HG02678 (cell line): ENCODE measurements at regions not wholly inside any gene's neighbourhood (a gene's known extent, or its start where the extent isn't known, plus 50 kb on each side); places are given as distances from the start of the nearest gene placed in this dataset.

Experiments used
- ATAC-seq: cut with Tn5 transposase; IDR thresholded peaks from one replicate; pipeline ENCODE4 v1.9.1; 2021; ENCODE audit warnings: mild to moderate bottlenecking, moderate library complexity; ENCODE audit not compliant: unreplicated experiment

GRCh38 chr1:188463919-188464318 lies 1635.2 kb downstream of the PLA2G4A start:
- no peak for ATAC-seq

GRCh38 chr1:188466539-188466938 lies 1637.8 kb downstream of the PLA2G4A start:
- no peak for ATAC-seq

GRCh38 chr1:188476606-188477005 lies 1647.9 kb downstream of the PLA2G4A start:
- ATAC-seq: no peak

GRCh38 chr1:188489336-188490112 lies 1660.8 kb downstream of the PLA2G4A start:
- ATAC-seq: no peak

GRCh38 chr1:188496506-188496905 lies 1667.8 kb downstream of the PLA2G4A start:
- no peak for ATAC-seq

- ATAC-seq: no peak
These were observed 1668.3 kb downstream of the PLA2G4A start for GRCh38 chr1:188497020-188497419.

- no peak for ATAC-seq
These were observed 1670.9 kb downstream of the PLA2G4A start for GRCh38 chr1:188499690-188500089.

- no peak for ATAC-seq
These were observed 1686.2 kb downstream of the PLA2G4A start for GRCh38 chr1:188514917-188515316.

GRCh38 chr1:188517139-188517538 lies 1688.4 kb downstream of the PLA2G4A start:
- no peak for ATAC-seq

GRCh38 chr1:188551176-188551575 lies 1722.4 kb downstream of the PLA2G4A start:
- no peak for ATAC-seq

- ATAC-seq: no peak
These were observed 1728.3 kb downstream of the PLA2G4A start for GRCh38 chr1:188557053-188557452.

- no peak for ATAC-seq
These were observed 1754.3 kb downstream of the PLA2G4A start for GRCh38 chr1:188582911-188583532.

GRCh38 chr1:188584119-188584518 lies 1755.4 kb downstream of the PLA2G4A start:
- ATAC-seq: no peak

- ATAC-seq: no peak
These were observed 1761.9 kb downstream of the PLA2G4A start for GRCh38 chr1:188590641-188591040.

GRCh38 chr1:188594542-188595235 lies 1765.9 kb downstream of the PLA2G4A start:
- no peak for ATAC-seq

GRCh38 chr1:188599313-188599712 lies 1770.6 kb downstream of the PLA2G4A start:
- ATAC-seq: no peak

- ATAC-seq: no peak
These were observed 1782.7 kb downstream of the PLA2G4A start for GRCh38 chr1:188611432-188611831.

GRCh38 chr1:188615321-188615720 lies 1786.6 kb downstream of the PLA2G4A start:
- no peak for ATAC-seq

- ATAC-seq: no peak
These were observed 1791.5 kb downstream of the PLA2G4A start for GRCh38 chr1:188620236-188620635.

- no peak for ATAC-seq
These were observed 1812.9 kb downstream of the PLA2G4A start for GRCh38 chr1:188641566-188642211.

GRCh38 chr1:188642704-188643103 lies 1814.0 kb downstream of the PLA2G4A start:
- no peak for ATAC-seq
